ENCODE measurements at regions not wholly inside any gene's neighbourhood (a gene's known extent, or its start where the extent isn't known, plus 50 kb on each side); places are given as distances from the start of the nearest gene placed in this dataset.

DNA sequence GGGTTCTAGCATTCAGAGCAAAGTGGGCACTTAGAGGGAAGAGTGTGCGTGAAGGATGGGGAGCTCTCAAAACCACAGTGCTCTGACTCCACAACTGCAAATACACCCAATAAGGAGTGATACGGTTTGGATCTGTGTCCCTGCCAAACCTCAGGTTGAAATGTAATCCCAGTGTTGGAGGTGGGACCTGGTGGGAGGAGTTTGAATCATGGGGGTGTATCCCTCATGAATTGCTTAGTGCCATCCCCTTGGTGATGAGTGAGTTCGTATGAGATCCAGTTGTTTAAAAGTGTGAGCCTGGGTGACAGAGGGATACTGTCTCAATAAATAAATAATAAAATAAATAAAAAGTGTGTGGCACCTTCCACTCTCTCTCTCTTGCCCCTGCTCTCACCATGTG, 50.3 kb upstream of the CCDC85A start:
- H3K9me3 ChIP-seq (ENCODE audit: control insufficient read depth, low read depth, low read length): no peaks in the 10 kb centered on the region

DNA sequence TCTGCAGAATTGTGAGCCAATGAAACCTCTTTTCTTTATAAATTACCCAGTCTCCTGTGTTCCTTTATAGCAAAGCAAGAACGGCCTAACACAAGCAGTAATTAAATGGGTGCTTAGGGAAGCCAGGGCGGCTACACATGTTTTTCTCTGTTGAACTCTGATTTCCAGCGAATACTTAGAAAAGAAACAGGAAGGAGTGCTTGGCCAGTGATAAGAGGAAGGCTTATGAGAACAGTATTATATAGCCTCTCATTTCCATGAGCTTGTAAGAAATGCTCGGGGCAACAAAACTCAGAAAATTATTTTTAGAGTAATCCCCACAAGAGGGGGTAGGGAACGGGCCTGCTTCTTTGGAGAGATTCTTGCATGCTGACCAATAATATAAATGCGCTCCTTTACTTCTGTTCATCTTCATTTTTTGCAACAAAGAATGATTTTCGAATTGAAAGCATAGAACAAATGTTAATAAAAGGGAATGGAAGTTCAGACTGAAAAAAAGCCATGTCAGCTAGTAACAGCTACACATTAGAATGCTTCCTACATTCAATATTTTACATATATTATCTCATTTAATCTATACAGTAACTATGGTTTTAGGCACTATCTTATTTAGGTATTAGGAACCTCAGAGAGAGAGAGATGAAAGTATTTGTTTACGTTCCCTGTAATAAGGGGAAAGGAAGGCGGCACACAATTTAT, 49.7 kb upstream of the CCDC85A start:
- dilution Hi-C loops (cut with MboI; ENCODE audit: extremely low pct_ligation_motif_present, low sequenced_read_pairs): no loop called here
- Histone ChIP-seq H3K79me2 (ENCODE audit: control insufficient read depth, insufficient read depth, low read length) (no peaks in the 10 kb centered on the region), H3K36me3 (ENCODE audit: control insufficient read depth in 2 of 2, extremely low read depth in 1 of 2, insufficient read depth in 2 of 2, low read length in 2 of 2) (no peaks in the 10 kb centered on the region), H3K9ac (ENCODE audit: control insufficient read depth, extremely low read depth, insufficient read depth, low read length) (no peak overlapping the region), H3K4me2 (ENCODE audit: control insufficient read depth, extremely low read depth, insufficient read depth, low read depth, low read length) (no peak overlapping the region), H3K4me3 (ENCODE audit: control insufficient read depth in 2 of 3, extremely low read depth in 1 of 3, insufficient read depth in 2 of 3, low read depth in 1 of 3, low read length in 3 of 3) (no peak overlapping the region), H3K9me3 (ENCODE audit: control insufficient read depth, low read depth, low read length) (no peaks in the 10 kb centered on the region), H3K27ac (ENCODE audit: control insufficient read depth, insufficient read depth, low read length) (no peak overlapping the region), H2AFZ (ENCODE audit: control insufficient read depth, low read length) (no peak overlapping the region), H4K20me1 (ENCODE audit: control insufficient read depth, extremely low read depth, insufficient read depth, low read length) (no peaks in the 10 kb centered on the region), H3K4me1 (ENCODE audit: control insufficient read depth, extremely low read depth, insufficient read depth, low read length) (no peaks in the 10 kb centered on the region), H3K27me3 (ENCODE audit: control insufficient read depth, extremely low read depth, insufficient read depth, low read length) (no peaks in the 10 kb centered on the region), H3K9me1 (ENCODE audit: control insufficient read depth, extremely low read depth, insufficient read depth, low read length) (no peaks in the 10 kb centered on the region)
- FAIRE-seq: no peak
- DNase-seq (ENCODE audit: low read depth, low spot score): no peak
- TF ChIP-seq, protein P1, sequence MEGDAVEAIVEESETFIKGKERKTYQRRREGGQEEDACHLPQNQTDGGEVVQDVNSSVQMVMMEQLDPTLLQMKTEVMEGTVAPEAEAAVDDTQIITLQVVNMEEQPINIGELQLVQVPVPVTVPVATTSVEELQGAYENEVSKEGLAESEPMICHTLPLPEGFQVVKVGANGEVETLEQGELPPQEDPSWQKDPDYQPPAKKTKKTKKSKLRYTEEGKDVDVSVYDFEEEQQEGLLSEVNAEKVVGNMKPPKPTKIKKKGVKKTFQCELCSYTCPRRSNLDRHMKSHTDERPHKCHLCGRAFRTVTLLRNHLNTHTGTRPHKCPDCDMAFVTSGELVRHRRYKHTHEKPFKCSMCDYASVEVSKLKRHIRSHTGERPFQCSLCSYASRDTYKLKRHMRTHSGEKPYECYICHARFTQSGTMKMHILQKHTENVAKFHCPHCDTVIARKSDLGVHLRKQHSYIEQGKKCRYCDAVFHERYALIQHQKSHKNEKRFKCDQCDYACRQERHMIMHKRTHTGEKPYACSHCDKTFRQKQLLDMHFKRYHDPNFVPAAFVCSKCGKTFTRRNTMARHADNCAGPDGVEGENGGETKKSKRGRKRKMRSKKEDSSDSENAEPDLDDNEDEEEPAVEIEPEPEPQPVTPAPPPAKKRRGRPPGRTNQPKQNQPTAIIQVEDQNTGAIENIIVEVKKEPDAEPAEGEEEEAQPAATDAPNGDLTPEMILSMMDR (optimal IDR thresholded peaks at IDR 0.05 in 1 of 3, IDR thresholded peaks at IDR 0.05 in 1 of 3, conservative IDR thresholded peaks at IDR 0.05 in 1 of 3; ENCODE audit: extremely low read depth in 1 of 3, insufficient read depth in 2 of 3, low read length in 3 of 3): no peak
- no peak for TF ChIP-seq EZH2 (IDR thresholded peaks at IDR 0.05; ENCODE audit: low read length)

More for the DNA sequence above, 50.3 kb upstream of the CCDC85A start:
- DNase-seq (ENCODE audit: low read depth, low spot score) (no peak), FAIRE-seq (no peak)
- no peaks in the 10 kb centered on the region for H3K9me1 ChIP-seq (ENCODE audit: control insufficient read depth, extremely low read depth, insufficient read depth, low read length)
- TF ChIP-seq EZH2 (IDR thresholded peaks at IDR 0.05; ENCODE audit: low read length): no peak
- TF ChIP-seq, protein P1 (optimal IDR thresholded peaks at IDR 0.05 in 1 of 3, IDR thresholded peaks at IDR 0.05 in 1 of 3, conservative IDR thresholded peaks at IDR 0.05 in 1 of 3; ENCODE audit: extremely low read depth in 1 of 3, insufficient read depth in 2 of 3, low read length in 3 of 3): no peak
- no peak overlapping the region for H2AFZ ChIP-seq (ENCODE audit: control insufficient read depth, low read length)
- H3K4me3 ChIP-seq (ENCODE audit: control insufficient read depth in 2 of 3, extremely low read depth in 1 of 3, insufficient read depth in 2 of 3, low read depth in 1 of 3, low read length in 3 of 3): no peak overlapping the region
- no peaks in the 10 kb centered on the region for H3K36me3 ChIP-seq (ENCODE audit: control insufficient read depth in 2 of 2, extremely low read depth in 1 of 2, insufficient read depth in 2 of 2, low read length in 2 of 2)
- H3K9ac ChIP-seq (ENCODE audit: control insufficient read depth, extremely low read depth, insufficient read depth, low read length): no peak overlapping the region
- no peak overlapping the region for H3K4me2 ChIP-seq (ENCODE audit: control insufficient read depth, extremely low read depth, insufficient read depth, low read depth, low read length)
- dilution Hi-C loops (cut with MboI; ENCODE audit: extremely low pct_ligation_motif_present, low sequenced_read_pairs): no loop called here
- H3K27me3 ChIP-seq (ENCODE audit: control insufficient read depth, extremely low read depth, insufficient read depth, low read length): no peaks in the 10 kb centered on the region
- no peaks in the 10 kb centered on the region for H3K4me1 ChIP-seq (ENCODE audit: control insufficient read depth, extremely low read depth, insufficient read depth, low read length)
- H3K27ac ChIP-seq (ENCODE audit: control insufficient read depth, insufficient read depth, low read length): no peak overlapping the region
- H4K20me1 ChIP-seq (ENCODE audit: control insufficient read depth, extremely low read depth, insufficient read depth, low read length): no peaks in the 10 kb centered on the region
- H3K79me2 ChIP-seq (ENCODE audit: control insufficient read depth, insufficient read depth, low read length): no peaks in the 10 kb centered on the region

Small RNAs in the stretch of these regions (small RNA-seq; reads per million reads assigned to genes)
- gene MIR216A (ENCODE audit: insufficient read length in 3 of 3, low read depth in 3 of 3, low replicate concordance in 1 of 3): 0 to 0.25 (median 0) reads per million in 3 experiments
- 0 to 0.33 (median 0) reads per million in 3 experiments for gene MIR216B (ENCODE audit: insufficient read length in 3 of 3, low read depth in 3 of 3, low replicate concordance in 1 of 3)
- 0 to 0.50 (median 0) reads per million in 3 experiments for gene MIR217 (ENCODE audit: insufficient read length in 3 of 3, low read depth in 3 of 3, low replicate concordance in 1 of 3)
